NCI-H2227 treated with DMSO at 0.1 percent for 48 hours (cell line): ENCODE measurements at regions not wholly inside any gene's neighbourhood (a gene's known extent, or its start where the extent isn't known, plus 50 kb on each side); places are given as distances from the start of the nearest gene placed in this dataset.
"Not testable (repeated sequence)": the region's sequence is repeated elsewhere in the genome, so short reads cannot be mapped to it uniquely, and the experiment has no call there.

Experiments
- DNase-seq: peaks from one replicate; lab custom pipeline; 2025; lab: John Stamatoyannopoulos, UW

DNA sequence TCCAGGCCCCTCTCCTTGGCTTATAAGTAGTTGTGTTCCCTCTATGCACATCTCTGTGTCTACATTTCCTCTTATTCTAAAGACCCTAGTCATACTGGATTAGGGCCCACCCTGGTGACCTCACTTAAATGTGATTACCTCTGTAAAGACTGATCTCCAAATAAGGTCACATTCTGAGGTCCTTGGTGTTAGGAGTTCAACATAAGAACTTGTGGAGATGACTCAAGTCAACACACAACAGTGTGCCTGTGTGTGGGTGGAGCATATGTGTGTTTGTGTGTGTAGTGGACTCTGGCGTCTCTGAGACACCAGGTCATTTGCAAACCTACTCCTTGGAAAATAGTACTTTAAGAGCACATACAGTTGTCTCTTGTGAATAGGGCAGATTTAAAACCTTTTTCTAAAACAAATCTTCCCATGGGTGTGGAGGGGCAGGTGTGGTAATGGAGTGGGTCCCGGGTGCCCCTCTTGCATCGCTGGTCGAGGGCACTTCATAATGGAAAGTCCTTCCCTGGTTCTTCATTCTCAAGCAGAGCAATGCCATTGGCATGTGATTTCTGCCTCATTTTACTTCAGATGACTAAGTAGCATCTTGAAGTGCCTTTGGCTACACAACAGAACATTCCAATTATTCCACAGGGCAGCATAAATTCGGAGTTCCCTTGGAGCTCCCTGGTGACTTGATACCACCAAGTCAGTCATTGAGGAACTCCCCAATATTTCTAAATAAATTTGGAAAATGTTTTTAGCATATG lies 84.4 kb downstream of the C9orf152 start:
- DNase-seq, result no peak

DNA sequence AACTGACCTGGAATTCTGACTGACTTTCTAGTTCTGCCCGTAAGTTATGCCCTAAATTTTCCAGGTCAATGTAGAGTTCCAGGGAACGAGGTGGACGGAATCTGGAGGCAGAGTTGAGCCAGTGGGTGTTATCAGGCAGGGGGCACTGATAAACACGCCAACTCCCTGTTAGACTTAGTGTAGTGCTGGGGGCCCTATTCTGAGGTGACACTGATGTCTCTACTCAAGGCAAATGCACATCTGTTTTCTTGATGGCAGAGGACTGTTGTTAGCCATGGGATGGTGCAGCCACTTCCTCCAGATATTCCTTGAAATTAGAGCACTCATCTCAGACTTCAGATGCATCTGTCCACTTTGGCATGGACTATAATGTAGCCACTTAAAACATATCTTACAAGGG lies 83.5 kb downstream of the C9orf152 start:
- DNase-seq, result no peak

DNA sequence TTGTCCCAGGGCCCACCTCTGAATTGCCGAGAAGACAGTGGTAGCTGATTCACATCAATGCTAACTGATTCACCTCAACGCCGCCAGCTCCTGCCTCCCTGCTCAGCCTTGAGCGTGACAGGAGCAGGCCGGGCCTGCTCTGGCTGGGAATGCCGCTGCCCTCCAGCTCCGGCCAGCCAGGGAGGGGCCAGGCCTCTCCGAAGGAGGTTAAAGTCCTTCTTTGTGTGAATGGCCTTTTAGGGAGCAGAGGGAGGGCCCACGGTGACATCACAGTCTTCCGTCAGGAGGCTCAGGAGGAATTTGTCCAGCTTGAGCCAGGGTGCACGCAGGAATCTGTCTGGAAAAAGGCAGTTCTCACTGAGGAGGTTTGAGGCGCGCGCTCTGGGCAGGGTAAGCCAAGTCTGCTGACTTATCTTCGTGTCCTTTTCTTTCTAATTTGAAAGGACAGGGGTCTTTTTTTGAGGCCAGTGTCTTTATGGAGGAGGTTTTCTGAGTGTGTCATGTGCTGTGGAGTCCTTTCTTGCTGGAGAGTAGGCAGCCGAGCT lies 82.7 kb downstream of the C9orf152 start:
- DNase-seq, result no peak

DNA sequence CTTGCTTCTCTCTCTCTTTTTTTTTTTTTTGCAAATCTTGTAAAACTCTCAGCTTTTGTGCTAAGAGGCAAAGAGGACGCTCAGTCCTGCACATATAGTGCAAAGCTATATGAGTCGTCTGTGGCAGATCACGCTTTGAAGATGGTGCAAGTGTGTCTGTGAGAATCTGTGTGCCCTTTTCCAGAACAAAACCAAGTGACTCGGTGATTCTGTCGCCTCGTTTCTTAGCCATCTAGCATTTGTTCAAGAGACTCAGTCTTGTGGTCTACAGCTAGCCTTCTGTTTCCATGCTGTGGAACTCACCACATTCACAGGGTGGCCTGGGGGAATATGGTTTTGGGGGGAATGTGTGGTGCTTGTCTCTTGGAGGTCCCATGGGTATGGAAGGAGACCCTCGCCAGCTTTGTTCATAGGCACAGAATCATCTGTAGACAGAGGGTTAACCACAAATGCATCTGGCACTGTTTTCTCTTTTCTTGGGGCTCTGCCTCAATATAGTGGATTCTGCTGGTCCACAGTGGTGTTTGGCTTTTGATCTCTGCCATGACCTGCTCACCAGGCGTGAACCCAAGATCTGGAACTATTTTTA lies 82.1 kb downstream of the C9orf152 start:
- DNase-seq, result no peak

DNA sequence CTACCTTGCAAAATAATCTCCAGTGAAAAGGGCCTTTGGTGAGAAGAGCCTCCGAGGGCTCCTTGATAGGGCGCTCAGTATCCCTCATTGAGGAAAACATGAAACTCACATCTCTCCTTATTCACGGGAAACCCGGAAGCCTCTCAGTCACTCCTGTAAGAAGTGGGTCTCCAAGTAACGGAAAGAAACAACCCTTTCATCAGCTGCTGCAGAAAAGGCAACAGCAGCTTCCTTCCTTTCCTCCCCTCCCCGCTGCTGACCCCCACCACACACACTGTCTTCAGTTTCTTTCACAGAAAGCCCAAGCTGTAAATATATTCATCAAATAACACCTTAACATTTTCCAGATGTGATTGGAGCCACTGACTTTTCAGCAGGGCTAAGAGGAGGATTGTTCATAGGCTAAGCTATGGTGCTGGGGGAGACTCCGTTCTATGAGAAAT lies 81.4 kb downstream of the C9orf152 start:
- no peak for DNase-seq

DNA sequence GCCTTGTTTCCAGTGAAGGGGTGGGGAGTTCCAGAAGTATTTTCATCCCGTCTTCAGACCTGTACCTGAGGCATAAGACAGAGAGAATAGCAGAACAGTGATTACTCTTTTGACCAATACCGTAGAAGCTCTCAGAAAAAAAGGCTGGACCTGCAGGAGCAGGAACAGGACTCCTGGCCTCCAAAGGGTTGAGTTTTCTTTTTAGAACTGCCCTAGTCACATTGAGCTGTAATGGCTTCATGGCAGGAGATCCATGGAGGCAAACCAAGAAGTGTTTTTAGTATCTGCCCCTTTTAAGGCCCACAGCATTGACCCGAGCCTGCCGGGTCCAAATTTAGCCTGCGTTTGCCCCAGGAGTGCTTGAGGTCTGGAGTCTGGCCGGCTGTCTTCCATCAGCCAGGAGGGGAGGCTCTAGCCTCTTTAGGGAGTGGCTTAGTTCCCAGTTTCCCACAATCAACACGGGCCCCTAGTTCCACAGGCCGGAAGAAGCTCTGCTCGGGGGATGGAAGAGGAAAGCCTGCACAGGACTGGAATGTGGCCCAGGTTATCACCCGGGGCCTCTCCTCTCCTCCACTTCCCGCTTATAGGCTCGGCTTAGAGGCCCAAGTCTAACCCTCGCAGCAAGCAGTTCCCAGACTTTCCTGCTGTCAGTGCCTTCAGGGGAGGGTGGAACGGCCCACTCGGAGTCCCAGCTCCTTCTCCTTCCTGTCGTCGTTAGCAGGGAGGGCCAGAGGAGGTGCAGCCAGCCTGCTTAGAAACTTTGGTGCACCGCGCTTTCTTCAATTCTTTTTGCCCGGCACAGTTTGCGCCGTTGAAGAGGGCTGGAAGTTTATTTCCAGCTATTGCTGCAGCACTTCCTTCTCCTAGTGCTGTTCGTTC lies 80.7 kb downstream of the C9orf152 start:
- DNase-seq, result no peak

DNA sequence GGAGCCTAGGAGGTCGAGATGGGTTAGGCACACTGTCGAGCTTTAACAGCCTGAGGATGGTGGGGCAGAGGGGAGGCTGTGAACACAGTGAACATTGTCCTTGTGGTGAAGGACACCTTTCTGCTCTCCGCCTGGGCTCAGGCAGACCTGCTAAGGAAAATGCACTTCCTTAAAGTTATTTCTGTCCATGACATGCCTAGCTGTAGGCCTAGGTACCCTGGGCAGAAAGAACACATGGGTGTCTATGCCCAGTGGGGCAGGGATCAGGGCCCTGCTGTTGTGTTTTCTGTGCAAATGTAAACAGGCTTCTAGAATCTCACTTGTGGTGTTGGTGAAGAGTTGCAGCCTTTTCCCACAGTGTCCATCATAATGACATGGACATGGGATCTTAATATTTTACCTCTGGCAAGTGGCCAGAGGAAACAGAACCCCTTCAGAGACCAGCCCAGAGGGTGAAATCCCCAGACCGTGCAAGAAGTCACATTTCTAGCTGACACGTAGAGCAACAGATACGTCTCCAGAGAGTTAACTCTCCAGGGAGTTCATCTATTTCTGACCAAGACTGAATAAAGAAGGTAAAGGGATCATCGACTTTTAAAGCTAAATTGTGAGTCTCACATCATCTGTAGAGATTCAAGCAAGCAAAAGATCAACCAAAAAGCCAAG lies 79.2 kb downstream of the C9orf152 start:
- DNase-seq, result no peak

DNA sequence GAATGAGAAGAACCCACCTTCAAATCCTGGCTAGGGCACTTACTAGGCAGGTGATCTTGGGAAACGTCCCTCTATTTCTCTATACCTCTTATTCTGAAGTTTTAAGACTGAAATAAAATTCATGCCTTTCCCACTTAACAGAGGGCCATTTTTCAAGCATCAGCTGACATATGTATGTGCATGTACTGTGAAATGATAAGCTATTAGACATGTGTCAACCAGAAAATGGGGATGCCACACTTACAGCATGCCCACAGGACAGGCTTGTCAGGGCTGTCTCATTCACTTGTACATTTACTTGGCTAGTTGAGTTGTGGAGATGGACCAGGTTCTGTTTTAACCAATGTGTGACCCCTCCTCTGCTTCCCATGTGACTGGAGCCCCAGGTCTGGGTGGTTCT lies 78.5 kb downstream of the C9orf152 start:
- DNase-seq, result no peak

DNA sequence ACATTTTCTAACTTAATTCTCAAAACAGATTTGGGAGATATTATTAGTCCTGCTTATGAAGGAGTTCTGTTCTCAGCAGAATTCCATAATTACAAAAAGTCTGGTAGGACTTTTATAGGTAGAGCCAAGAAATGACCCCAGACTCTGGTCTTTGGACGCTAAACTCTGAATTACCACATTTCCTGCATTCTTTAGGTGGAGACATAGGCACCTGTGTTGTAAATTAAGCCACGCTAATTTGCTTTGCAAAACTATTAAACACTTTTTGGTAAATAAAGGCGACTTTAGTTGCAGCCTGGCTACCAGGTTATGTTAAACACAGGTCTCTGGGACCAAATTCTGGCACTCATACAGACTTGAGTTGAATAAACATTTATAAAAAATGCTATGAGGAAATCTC lies 77.7 kb downstream of the C9orf152 start:
- no peak for DNase-seq

DNA sequence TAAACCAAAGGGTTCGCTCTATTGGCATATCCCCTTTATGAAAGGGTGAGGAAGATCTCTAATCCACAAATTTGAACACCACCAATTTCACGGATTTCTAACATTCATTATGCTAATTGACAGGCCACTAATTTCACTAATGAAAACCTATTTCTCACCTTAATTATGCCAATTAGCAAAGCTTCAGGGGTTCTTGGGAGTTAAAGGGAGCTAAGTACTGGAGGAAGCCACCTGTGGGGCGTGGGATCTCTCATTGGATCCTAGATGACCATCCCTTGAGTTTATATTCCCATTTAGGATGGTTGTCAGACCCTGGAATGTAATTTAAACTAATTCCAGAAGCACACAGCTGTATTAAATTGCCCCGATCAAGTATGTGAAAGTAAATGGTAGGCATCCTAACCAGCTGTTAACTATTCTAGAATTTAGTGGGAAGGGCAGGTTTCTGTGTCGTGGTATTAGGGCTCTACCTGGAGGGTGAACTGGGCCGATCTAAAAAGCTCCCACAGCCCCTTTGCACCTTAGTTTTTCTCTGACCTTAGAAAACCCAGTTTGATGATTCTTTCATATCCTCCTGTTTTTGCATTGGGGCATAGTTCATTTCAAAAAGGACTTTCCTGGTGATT lies 77.1 kb downstream of the C9orf152 start:
- DNase-seq, result no peak

DNA sequence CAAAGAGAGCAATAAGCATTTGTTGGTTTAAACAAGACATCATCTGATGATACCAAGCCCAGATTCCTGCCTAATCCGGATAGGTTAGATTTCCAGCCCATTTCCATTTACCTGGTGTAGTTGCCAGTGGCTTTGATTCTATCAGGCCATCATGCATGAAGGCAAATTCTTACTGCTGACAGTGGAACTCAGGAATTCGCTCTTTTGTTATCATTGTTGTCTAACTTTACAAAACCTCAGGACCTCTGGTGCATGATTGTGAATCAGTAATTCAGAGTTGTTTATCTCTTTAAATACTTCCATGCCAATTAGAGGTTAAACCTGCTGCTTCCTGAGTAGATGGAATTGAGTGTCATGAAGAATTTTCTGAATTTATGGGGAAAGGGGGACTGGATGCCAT lies 76.5 kb downstream of the C9orf152 start:
- no peak for DNase-seq

DNA sequence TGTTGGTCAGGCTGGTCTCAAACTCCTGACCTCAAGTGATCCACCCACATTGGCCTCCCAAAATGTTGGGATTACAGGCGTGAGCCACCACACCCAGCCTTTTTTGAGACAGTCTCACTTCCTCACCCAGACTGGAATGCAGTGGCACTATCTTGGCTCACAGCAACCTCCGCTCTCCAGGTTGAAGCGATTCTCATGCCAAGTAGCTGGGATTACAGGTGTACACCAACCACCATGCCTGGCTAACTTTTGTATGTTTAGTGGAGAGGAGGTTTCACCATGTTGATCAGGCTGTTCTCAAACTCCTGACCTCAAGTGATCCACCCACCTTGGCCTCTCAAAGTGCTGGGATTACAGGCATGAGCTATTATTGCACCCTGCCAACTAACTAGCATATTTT lies 75.4 kb downstream of the C9orf152 start:
- not testable (repeated sequence) for DNase-seq

DNA sequence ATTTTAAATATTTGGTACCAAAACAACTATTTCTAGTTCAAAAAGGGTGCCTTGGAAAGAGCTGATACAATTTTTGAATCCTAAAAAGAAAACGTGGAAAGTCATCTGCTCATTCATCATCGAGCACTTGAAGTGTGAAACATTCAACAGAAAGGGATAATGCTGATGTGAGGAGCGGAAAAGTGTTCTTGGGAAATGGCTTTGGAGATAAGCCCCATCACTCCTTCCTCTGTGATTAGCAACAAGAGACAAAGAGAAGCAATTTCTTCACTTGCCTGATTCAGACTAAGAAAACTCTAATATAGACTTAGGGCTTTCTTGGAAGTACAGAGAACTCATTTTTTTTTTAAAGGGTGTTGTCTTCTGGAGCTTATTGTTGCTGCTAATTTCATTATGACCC lies 74.9 kb downstream of the C9orf152 start:
- no peak for DNase-seq

DNA sequence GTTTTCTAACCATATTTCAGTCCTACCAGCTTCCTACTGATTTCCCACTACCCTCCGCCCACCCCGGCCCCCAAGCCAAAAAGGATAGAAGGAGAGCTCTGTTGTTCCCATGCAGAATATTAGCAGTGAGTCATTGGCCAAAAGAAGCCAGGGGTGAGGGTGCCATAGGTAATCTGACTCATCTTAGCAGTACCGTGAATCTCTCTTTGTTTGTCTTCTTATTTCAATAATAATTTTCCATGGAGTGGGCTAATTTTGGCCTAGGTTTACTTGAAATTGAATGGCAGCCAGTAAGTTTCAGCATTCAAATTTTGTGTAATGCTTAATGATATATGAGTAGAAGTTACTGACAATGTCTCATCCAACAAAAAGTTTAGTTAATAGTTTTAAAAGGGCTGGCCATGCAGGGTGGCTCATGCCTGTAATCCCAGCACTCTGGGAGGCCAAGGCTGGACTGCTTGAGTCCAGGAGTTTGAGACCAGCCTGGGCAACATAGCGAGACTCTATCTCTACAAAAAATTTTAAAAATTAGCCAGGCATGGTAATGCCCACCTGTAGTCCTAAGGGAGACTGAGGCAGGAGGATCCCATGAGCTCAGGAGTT lies 74.2 kb downstream of the C9orf152 start:
- no peak for DNase-seq

DNA sequence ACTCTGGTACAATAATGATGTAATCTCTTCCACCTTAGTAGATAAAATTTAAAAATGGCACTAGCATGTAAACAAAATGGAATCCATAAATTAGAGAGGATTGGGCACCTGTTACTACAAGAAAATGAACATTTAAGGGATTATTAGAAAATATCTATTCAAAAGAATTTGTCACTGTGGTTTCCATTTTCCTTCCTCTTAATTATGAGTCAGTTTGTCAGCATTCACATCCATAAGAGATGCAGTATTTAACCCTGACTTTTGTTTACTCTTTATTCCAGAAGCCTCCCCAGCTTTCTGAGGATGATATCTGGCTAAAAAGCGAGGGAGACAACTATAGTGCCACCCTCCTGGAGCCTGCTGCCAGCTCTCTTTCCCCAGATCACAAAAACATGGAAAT lies 72.1 kb downstream of the C9orf152 start:
- no peak for DNase-seq

DNA sequence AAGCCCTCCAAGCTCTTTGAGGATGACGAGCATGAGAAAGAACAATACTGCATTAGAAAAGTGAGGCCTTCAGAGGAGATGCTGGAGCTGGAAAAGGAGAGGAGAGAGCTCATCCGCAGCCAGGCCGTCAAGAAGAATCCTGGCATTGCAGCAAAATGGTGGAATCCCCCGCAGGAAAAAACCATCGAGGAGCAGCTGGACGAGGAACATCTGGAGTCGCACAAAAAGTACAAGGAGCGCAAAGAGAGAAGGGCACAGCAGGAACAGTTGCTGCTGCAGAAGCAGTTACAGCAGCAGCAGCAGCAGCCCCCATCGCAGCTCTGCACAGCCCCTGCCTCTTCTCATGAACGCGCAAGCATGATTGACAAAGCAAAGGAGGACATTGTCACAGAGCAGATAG lies 71.2 kb downstream of the C9orf152 start:
- DNase-seq, result no peak

DNA sequence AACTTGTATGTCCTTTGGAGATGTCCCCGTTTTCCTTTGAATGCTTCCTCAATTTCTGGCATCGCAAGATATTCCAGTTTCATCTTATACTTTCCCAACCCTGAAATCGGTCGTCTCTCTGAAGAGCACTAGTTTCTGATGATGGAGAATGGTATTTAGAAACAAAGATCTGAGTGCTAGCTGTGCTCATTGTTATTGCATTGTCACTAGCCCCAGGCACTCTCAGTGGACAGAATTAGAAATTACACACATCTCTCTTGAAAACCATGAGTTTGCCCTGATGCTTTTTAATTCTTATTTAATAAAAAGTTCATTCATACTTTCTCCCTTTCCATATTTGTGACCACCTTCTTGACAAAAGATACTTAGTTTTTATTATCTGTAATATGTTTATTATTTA lies 67.7 kb downstream of the C9orf152 start:
- DNase-seq, result no peak

DNA sequence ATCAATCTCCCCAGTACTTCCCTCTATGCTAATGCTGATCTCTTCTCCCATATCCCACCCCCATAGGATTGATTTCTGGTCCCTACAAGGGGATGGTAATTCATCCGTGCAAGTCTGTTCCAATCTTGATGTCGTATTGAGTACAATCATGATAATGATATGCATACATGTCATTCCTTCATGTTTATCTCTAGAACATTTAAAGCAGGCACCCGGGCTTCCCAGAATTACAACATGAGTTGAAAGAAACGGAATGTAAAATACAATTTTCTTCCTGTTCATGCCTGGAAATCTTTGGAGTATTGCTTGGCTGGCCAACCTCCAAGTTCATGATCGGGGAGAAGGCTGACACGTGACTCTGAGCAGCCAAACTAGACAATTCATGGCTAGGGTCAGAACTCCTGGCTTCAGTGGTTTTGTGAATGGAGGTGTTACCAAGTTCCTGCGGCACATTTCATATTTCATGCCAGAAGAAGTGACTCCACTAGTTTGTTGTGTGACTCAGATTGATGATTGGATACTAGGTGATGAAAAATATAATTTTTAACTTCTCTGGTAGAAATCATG lies 66.6 kb downstream of the C9orf152 start:
- no peak for DNase-seq

DNA sequence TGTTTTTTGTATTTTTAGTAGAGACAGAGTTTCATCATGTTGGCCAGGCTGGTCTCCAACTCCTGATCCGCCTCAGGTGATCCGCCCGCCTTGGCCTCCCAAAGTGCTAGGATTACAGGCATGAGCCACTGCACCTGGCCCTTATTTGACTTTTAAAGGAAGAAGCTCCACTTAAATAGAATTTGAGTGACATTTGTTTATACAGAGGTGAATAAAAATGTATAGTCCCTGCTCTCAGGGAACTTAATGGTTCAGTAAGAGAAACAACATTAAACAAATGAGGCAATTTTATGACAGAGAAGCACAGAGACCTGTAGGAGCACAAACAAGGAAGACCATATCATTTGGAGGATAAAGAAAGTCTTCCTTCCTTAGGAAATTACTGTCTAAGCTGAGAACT lies 65.7 kb downstream of the C9orf152 start:
- no peak for DNase-seq

DNA sequence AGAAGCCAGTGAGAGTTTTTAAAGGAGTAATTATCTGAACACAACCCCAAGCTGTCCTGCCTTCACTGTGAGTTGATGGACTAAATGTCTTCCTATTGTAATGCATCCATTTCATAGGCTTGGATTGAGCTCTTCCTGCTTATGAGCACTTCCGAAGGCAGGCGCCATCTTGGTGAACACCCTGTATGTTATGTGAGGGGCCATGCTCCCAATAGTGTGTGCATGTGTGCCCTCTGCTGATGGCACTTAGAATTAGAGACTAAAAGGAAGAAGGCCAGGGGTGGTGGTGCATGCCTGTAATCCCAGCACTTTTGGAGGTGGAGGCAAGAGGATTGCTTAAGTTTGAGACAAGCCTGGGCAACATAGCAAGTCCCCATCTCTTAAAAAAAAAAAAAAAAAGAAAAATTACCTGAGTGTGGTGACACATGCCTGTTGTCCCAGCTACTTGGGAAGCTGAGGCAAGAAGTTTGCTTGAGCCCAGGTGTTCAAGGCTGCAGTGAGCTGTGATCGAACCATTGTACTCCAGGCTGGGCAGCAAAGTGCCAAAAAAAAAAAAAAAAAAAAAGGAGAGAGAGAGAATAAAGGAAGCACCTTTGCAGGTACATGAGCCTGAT lies 65.0 kb downstream of the C9orf152 start:
- DNase-seq, result no peak
